HG03521 (cell line): ENCODE measurements at regions not wholly inside any gene's neighbourhood (a gene's known extent, or its start where the extent isn't known, plus 50 kb on each side); places are given as distances from the start of the nearest gene placed in this dataset.
"Not testable (repeated sequence)": the region's sequence is repeated elsewhere in the genome, so short reads cannot be mapped to it uniquely, and the experiment has no call there.

ENCODE experiments used
- ATAC-seq: cut with Tn5 transposase; IDR thresholded peaks from one replicate; pipeline ENCODE4 v1.9.1; 2021; ENCODE audit warnings: mild to moderate bottlenecking, moderate library complexity; ENCODE audit not compliant: unreplicated experiment

- ATAC-seq: no peak
Observed at GRCh38 chrY:26638063-26638462, 1016.1 kb downstream of the CDY1 start.

GRCh38 chrY:26645856-26646255 lies 1023.9 kb downstream of the CDY1 start:
- ATAC-seq: not testable (repeated sequence)

GRCh38 chrY:26648240-26648639 lies 1026.3 kb downstream of the CDY1 start:
- not testable (repeated sequence) for ATAC-seq

- not testable (repeated sequence) for ATAC-seq
Observed at GRCh38 chrY:26664245-26664644, 1042.3 kb downstream of the CDY1 start.

GRCh38 chrY:26666691-26667090 lies 1044.8 kb downstream of the CDY1 start:
- ATAC-seq: not testable (repeated sequence)

- ATAC-seq: not testable (repeated sequence)
Observed at GRCh38 chrY:26669243-26669642, 1047.3 kb downstream of the CDY1 start.

GRCh38 chrY:26670360-26670871 lies 1048.5 kb downstream of the CDY1 start:
- ATAC-seq: not testable (repeated sequence)

- peak; percentile 51 for ATAC-seq
Observed at GRCh38 chrY:26670881-26671879, 1049.3 kb downstream of the CDY1 start.
